HepG2 (cell line): ENCODE measurements at regions not wholly inside any gene's neighbourhood (a gene's known extent, or its start where the extent isn't known, plus 50 kb on each side); places are given as distances from the start of the nearest gene placed in this dataset.

Source experiments
- ATAC-seq: fragments of 200-7000 bp; cut with Tn5 transposase; 3 replicates; pipeline ENCODE4 v1.9.1; 2020; ENCODE audit warnings: mild to moderate bottlenecking, moderate library complexity
- BruUV-seq: library from RNA; stranded (reverse); fragments of 400-500 nt; replicated peaks from 2 replicates; lab custom pipeline; 2021; lab: Mats Ljungman, UMichigan
- CTCF ChIA-PET: fragments of 300-600 bp; formaldehyde crosslinking; extraction: SDS; loops from one replicate; lab custom pipeline; 2021; ENCODE audit warnings: low total read pairs, inconsistent platforms, low intra/inter-chr PET ratio; lab: Yijun Ruan, JAX
- POLR2A ChIA-PET: fragments of 350-600 bp; sonication (Branson Sonifier 250); formaldehyde crosslinking; loops from one replicate; lab custom pipeline; 2020; ENCODE audit warnings: antibody characterized with exemption, inconsistent platforms; lab: Yijun Ruan, JAX
- DNase-seq: peaks from one replicate; pipeline ENCODE4 v3.0.0-alpha.2; 2015; ENCODE audit warnings: low spot score
- FAIRE-seq: peaks from 3 replicates; lab custom pipeline; 2011; peaks lifted over from hg19 to GRCh38; lab: Jason Lieb, UNC
- H2AFZ ChIP-seq: one replicate; pipeline ENCODE4 v1.6.1; 2011; ENCODE audit warnings: low read length, inconsistent platforms
- H3K27ac ChIP-seq: fragments of 300-600 bp; 3 replicates; pipeline ENCODE4 v1.8.0; 2011; ENCODE audit warnings: mixed run types, mild to moderate bottlenecking, mixed read lengths, low read length, inconsistent platforms; ENCODE audit not compliant: insufficient read depth; ENCODE audit errors: extremely low read length
- H3K27me3 ChIP-seq, 2 experiments: fragments of 200-600 bp in 1 of 2; 2 replicates in 1 of 2; 3 replicates in 1 of 2; pipeline versions ENCODE4 v1.6.0 to v1.8.0; 2011; ENCODE audit warnings: low read length in 2 of 2, mild to moderate bottlenecking in 2 of 2, moderate library complexity in 2 of 2, inconsistent platforms in 1 of 2; ENCODE audit not compliant: insufficient read depth in 2 of 2, control insufficient read depth in 1 of 2
- H3K36me3 ChIP-seq, 2 experiments: fragments of 200-600 bp in 1 of 2; replicated peaks in 1 of 2; 2 replicates in 1 of 2; 3 replicates in 1 of 2; pipeline versions ENCODE4 v1.5.1 to v1.8.0; 2011; ENCODE audit warnings: low read length in 2 of 2, inconsistent platforms in 1 of 2; ENCODE audit not compliant: insufficient read depth in 2 of 2, control insufficient read depth in 1 of 2
- H3K4me1 ChIP-seq: 2 replicates; pipeline ENCODE4 v1.5.1; 2012; ENCODE audit warnings: low read length, inconsistent platforms; ENCODE audit not compliant: insufficient read depth
- H3K4me2 ChIP-seq: 2 replicates; pipeline ENCODE4 v1.6.0; 2011; ENCODE audit warnings: low read depth, low read length, inconsistent platforms
- H3K4me3 ChIP-seq, 3 experiments: fragments of 200-600 bp in 1 of 3; sonication (generic), shearing (Covaris generic) in 1 of 3; replicated peaks in 1 of 3; 2 replicates each; pipeline ENCODE4 v1.5.1; 2011 to 2016; ENCODE audit warnings: low read length in 3 of 3, inconsistent platforms in 2 of 3, low read depth in 2 of 3, mild to moderate bottlenecking in 2 of 3, control low read depth in 1 of 3, mixed read lengths in 1 of 3; ENCODE audit not compliant: insufficient read depth in 1 of 3
- H3K79me2 ChIP-seq: one replicate; pipeline ENCODE4 v1.6.1; 2011; ENCODE audit warnings: low read length, inconsistent platforms; ENCODE audit not compliant: insufficient read depth
- H3K9ac ChIP-seq: 2 replicates; pipeline ENCODE4 v1.6.0; 2011; ENCODE audit warnings: mild to moderate bottlenecking, low read depth, low read length, inconsistent platforms; ENCODE audit not compliant: insufficient read depth
- H3K9me3 ChIP-seq: 2 replicates; pipeline ENCODE4 v1.5.1; 2012; ENCODE audit warnings: mild to moderate bottlenecking, low read length
- H4K20me1 ChIP-seq: 2 replicates; pipeline ENCODE4 v1.6.0; 2011; ENCODE audit warnings: inconsistent platforms, mild to moderate bottlenecking, low read length, moderate library complexity; ENCODE audit not compliant: insufficient read depth
- CREB1 ChIP-seq, 2 experiments: fragments of 450-650 bp in 1 of 2; IDR thresholded peaks; 2 replicates each; pipeline ENCODE4 v1.6.1; 2016 to 2017; ENCODE audit warnings: control low read depth in 1 of 2, mild to moderate bottlenecking in 1 of 2, missing compliant biosample characterization in 1 of 2, missing genetic modification characterization in 1 of 2
- HINFP ChIP-seq: sonication (generic); formaldehyde crosslinking; IDR thresholded peaks from 2 replicates; pipeline ENCODE4 v1.4.0; 2020; ENCODE audit warnings: low read depth, mild to moderate bottlenecking, missing genetic modification reagents
- HOXA9 ChIP-seq: sonication (generic); formaldehyde crosslinking; IDR thresholded peaks from 2 replicates; pipeline ENCODE4 v1.8.1; 2022; ENCODE audit warnings: missing genetic modification reagents, mild to moderate bottlenecking, moderate library complexity, borderline replicate concordance
- MAFF ChIP-seq: IDR thresholded peaks from 2 replicates; pipeline ENCODE4 v1.6.1; 2011; ENCODE audit warnings: low read depth, low read length, improper control_type of control experiment
- NKX3-1 ChIP-seq: sonication (generic); formaldehyde crosslinking; IDR thresholded peaks from 2 replicates; pipeline ENCODE4 v1.5.0; 2020; ENCODE audit warnings: missing genetic modification reagents
- SMARCC2 ChIP-seq: fragments of 450-650 bp; IDR thresholded peaks from 2 replicates; pipeline ENCODE4 v1.6.1; 2017; ENCODE audit warnings: antibody characterized with exemption, mild to moderate bottlenecking
- THYN1 ChIP-seq: sonication (generic); formaldehyde crosslinking; IDR thresholded peaks from 2 replicates; pipeline ENCODE4 v1.8.1; 2023; ENCODE audit warnings: low read depth, mild to moderate bottlenecking, moderate library complexity, missing genetic modification reagents, borderline replicate concordance
- ZNF317 ChIP-seq: sonication (generic); formaldehyde crosslinking; IDR thresholded peaks from 2 replicates; pipeline ENCODE4 v1.5.0; 2020; ENCODE audit warnings: mild to moderate bottlenecking, missing genetic modification reagents
- ZNF552 ChIP-seq: sonication (generic); formaldehyde crosslinking; IDR thresholded peaks from 2 replicates; pipeline ENCODE4 v1.9.0; 2022; ENCODE audit warnings: missing genetic modification reagents, mild to moderate bottlenecking, borderline replicate concordance
- ZNF615 ChIP-seq: sonication (generic); formaldehyde crosslinking; IDR thresholded peaks from 2 replicates; pipeline ENCODE4 v1.5.0; 2020; ENCODE audit warnings: mild to moderate bottlenecking, missing genetic modification reagents, borderline replicate concordance
- ZNF773 ChIP-seq: sonication (generic); formaldehyde crosslinking; IDR thresholded peaks from 2 replicates; pipeline ENCODE4 v1.4.0; 2020; ENCODE audit warnings: missing genetic modification reagents, borderline replicate concordance
- ZNF790 ChIP-seq: sonication (generic); formaldehyde crosslinking; IDR thresholded peaks from 2 replicates; pipeline ENCODE4 v1.8.0; 2022; ENCODE audit warnings: missing genetic modification reagents, mild to moderate bottlenecking, borderline replicate concordance
- ZNF839 ChIP-seq: sonication (generic); formaldehyde crosslinking; IDR thresholded peaks from 2 replicates; pipeline ENCODE4 v1.4.0; 2020; ENCODE audit warnings: missing genetic modification reagents, mild to moderate bottlenecking, borderline replicate concordance
- WGBS: methylation state at CpG from one replicate; pipeline ENCODE4 v1.1.6; 2017; ENCODE audit warnings: low lambda C conversion rate; 5-methylcytosine and 5-hydroxymethylcytosine counted together
- in situ Hi-C: cut with HindIII; loops from 2 replicates; pipeline ENCODE4 v1.10.0; 2017; ENCODE audit warnings: low pct_unique_long_range_greater_than_20kb; ENCODE audit not compliant: extremely low pct_ligation_motif_present
- intact Hi-C: fragments of 100-400 bp; cut with micrococcal nuclease; formaldehyde crosslinking; loops from one replicate; pipeline ENCODE4 v1.10.0; 2022; ENCODE audit not compliant: unreplicated experiment
- TF ChIP-seq, protein P1 (sequence below): sonication (generic); formaldehyde crosslinking; IDR thresholded peaks from 2 replicates; pipeline ENCODE4 v1.4.0; 2020; ENCODE audit warnings: missing genetic modification reagents, mild to moderate bottlenecking, borderline replicate concordance
- TF ChIP-seq, protein P2 (sequence below): fragments of 450-650 bp; IDR thresholded peaks from 2 replicates; pipeline ENCODE4 v1.6.1; 2017

- no peak overlapping the region for H3K27ac ChIP-seq
These were observed 1257.4 kb downstream of the GATA3 start for GRCh38 chr10:9311702-9312499.

DNA sequence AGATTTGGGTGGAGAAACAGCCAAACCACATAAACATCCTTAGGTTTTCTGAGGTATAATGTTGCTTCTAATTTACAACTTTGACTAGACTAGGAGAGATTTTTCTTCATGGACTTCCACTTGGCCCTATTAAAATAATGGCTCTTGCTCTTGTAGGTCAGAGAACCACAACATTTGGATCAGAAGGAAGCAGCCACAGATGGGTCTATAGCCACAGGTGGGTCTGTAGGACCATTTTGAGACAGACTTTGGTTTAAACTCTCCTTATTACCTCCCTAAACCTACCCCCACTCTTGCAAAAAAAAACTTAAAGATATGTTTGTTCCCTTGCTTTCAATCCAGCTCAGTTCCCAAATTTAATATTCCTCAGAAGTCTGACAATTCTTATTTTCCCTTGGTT is 1260.8 kb downstream of the GATA3 start:
- H3K4me2 ChIP-seq = no peak overlapping the region
- H3K9me3 ChIP-seq = no peaks in the 10 kb centered on the region
- H3K79me2 ChIP-seq = no peaks in the 10 kb centered on the region
- ATAC-seq (no peak), FAIRE-seq (no peak), DNase-seq (no peak)
- intact Hi-C loops = no loop called here
- H4K20me1 ChIP-seq = no peaks in the 10 kb centered on the region
- no peaks in the 10 kb centered on the region for H3K27me3 ChIP-seq
- no peaks in the 10 kb centered on the region for H3K36me3 ChIP-seq
- TF ChIP-seq NKX3-1 (no peak), ZNF317 (CRISPR knock-in tag) (no peak), MAFF (no peak), THYN1 (CRISPR knock-in tag) (no peak), HINFP (CRISPR knock-in tag) (no peak), HOXA9 (CRISPR knock-in tag) (no peak), ZNF839 (CRISPR knock-in tag) (no peak)
- TF ChIP-seq, protein P1, sequence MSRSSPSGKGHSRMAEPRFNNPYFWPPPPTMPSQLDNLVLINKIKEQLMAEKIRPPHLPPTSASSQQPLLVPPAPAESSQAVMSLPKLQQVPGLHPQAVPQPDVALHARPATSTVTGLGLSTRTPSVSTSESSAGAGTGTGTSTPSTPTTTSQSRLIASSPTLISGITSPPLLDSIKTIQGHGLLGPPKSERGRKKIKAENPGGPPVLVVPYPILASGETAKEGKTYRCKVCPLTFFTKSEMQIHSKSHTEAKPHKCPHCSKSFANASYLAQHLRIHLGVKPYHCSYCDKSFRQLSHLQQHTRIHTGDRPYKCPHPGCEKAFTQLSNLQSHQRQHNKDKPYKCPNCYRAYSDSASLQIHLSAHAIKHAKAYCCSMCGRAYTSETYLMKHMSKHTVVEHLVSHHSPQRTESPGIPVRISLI (CRISPR knock-in tag) = no peak
- CTCF ChIA-PET = no interaction called here
- POLR2A ChIA-PET = no interaction called here
- no peaks in the 10 kb centered on the region for H3K4me1 ChIP-seq
- BruUV-seq = no TSS peak
- in situ Hi-C loops = loop anchor here (25.0 kb wide), 1 partner anchor 1553 kb away; no protein-coding TSS in a partner anchor
- H3K4me3 ChIP-seq = no peak overlapping the region
- H2AFZ ChIP-seq = no peak overlapping the region
- no peak overlapping the region for H3K27ac ChIP-seq
- no peak overlapping the region for H3K9ac ChIP-seq

More at GRCh38 chr10:9311702-9312499, 1257.4 kb downstream of the GATA3 start:
- Histone ChIP-seq H3K4me2 (no peak overlapping the region), H2AFZ (no peak overlapping the region), H3K4me3 (no peak overlapping the region), H4K20me1 (no peaks in the 10 kb centered on the region), H3K9ac (no peak overlapping the region), H3K79me2 (no peaks in the 10 kb centered on the region), H3K27me3 (no peaks in the 10 kb centered on the region; a peak in 1 of 5 replicates), H3K36me3 (no peaks in the 10 kb centered on the region), H3K4me1 (no peaks in the 10 kb centered on the region), H3K9me3 (no peaks in the 10 kb centered on the region)
- no peak for TF ChIP-seq CREB1 (IDR thresholded peaks at IDR 0.05)
- no peak for TF ChIP-seq CREB1 (CRISPR knock-in tag; IDR thresholded peaks at IDR 0.05)
- TF ChIP-seq ZNF615 (CRISPR knock-in tag) = no peak
- no peak for TF ChIP-seq ZNF552 (CRISPR knock-in tag)
- no peak for TF ChIP-seq SMARCC2
- no peak for TF ChIP-seq ZNF773 (CRISPR knock-in tag)
- TF ChIP-seq ZNF790 (CRISPR knock-in tag) = no peak
- TF ChIP-seq, protein P2, sequence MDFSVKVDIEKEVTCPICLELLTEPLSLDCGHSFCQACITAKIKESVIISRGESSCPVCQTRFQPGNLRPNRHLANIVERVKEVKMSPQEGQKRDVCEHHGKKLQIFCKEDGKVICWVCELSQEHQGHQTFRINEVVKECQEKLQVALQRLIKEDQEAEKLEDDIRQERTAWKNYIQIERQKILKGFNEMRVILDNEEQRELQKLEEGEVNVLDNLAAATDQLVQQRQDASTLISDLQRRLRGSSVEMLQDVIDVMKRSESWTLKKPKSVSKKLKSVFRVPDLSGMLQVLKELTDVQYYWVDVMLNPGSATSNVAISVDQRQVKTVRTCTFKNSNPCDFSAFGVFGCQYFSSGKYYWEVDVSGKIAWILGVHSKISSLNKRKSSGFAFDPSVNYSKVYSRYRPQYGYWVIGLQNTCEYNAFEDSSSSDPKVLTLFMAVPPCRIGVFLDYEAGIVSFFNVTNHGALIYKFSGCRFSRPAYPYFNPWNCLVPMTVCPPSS = no peak
- CTCF ChIA-PET = no interaction called here
- FAIRE-seq = no peak
- intact Hi-C loops (no loop called here), in situ Hi-C loops (loop anchor here (25.0 kb wide), 1 partner anchor 1550 kb away; no protein-coding TSS in a partner anchor)
- no peak for DNase-seq
- 4% methylated on average over 4 of the region's 4 CpGs for WGBS
- POLR2A ChIA-PET = no interaction called here
- no peak for ATAC-seq
- no TSS peak for BruUV-seq
